Ovary (tissue), 7 donors: ENCODE measurements at regions not wholly inside any gene's neighbourhood (a gene's known extent, or its start where the extent isn't known, plus 50 kb on each side); places are given as distances from the start of the nearest gene placed in this dataset.
"Not testable (repeated sequence)": the region's sequence is repeated elsewhere in the genome, so short reads cannot be mapped to it uniquely, and the experiment has no call there.

Experiments used
- DNase-seq, 5 donors: peaks; one replicate each; pipeline ENCODE4 v3.0.0-alpha.2; 2019 to 2020
- H3K27ac ChIP-seq, 2 donors: fragments of 200-600 bp; one replicate each; pipeline versions ENCODE4 v1.5.1 to v1.8.0; 2019 to 2022
- H3K27me3 ChIP-seq: fragments of 200-600 bp; one replicate; pipeline ENCODE4 v1.8.0; 2022
- H3K36me3 ChIP-seq: fragments of 200-600 bp; sonication (generic); one replicate; pipeline ENCODE4 v1.5.1; 2019
- H3K4me1 ChIP-seq: one replicate; pipeline ENCODE4 v1.8.1; 2013; ENCODE audit warnings: mild to moderate bottlenecking, moderate library complexity; ENCODE audit not compliant: insufficient read depth
- H3K4me3 ChIP-seq: fragments of 200-600 bp; sonication (generic); one replicate; pipeline ENCODE4 v1.5.1; 2017
- H3K9me3 ChIP-seq, 2 donors: fragments of 200-600 bp in 1 of 2; sonication (generic) in 1 of 2; one replicate each; pipeline versions ENCODE4 v1.5.1 to v1.8.1; 2013 to 2019; ENCODE audit warnings: mild to moderate bottlenecking in 1 of 2, moderate library complexity in 1 of 2
- CTCF ChIP-seq, 3 donors: fragments of 450-650 bp in 2 of 3; fragments of 200-600 bp in 1 of 3; IDR thresholded peaks; one replicate each; pipeline versions ENCODE4 v1.5.1 to v1.8.0; 2016 to 2022; ENCODE audit warnings: antibody characterized with exemption in 3 of 3, mild to moderate bottlenecking in 1 of 3
- EP300 ChIP-seq: sonication (generic); formaldehyde crosslinking; IDR thresholded peaks from one replicate; pipeline ENCODE4 v1.6.1; 2017; ENCODE audit warnings: antibody characterized with exemption
- POLR2A ChIP-seq: fragments of 450-650 bp; IDR thresholded peaks from one replicate; pipeline ENCODE4 v1.6.1; 2017; ENCODE audit warnings: antibody characterized with exemption, mild to moderate bottlenecking, moderate library complexity
- WGBS, 3 donors: extraction: QIAGEN DNeasy Blood & Tissue Kit in 1 of 3; methylation state at CpG; one replicate each; pipeline versions ENCODE4 v1.1.5 to v1.1.7; 2013 to 2017; 5-methylcytosine and 5-hydroxymethylcytosine counted together
- intact Hi-C, 4 donors: fragments of 100-400 bp; cut with DNase I; formaldehyde crosslinking; loops; one replicate each; pipeline versions ENCODE4 v1.11.0 to v1.15.1; 2022 to 2023
- donor health status: DM: no; HTN: no; CAD: no; lungs with moderate emphysema.
- donor health status: DM: no; HTN: no; CAD: no.
- donor health status: Bipolar disorder and iron deficiency.
- donor health status: DM: no; HTN: no; CAD: no.
- donor health status: DM: yes; HTN: yes; CAD: no.

- no peak for DNase-seq
- Histone ChIP-seq H3K27ac (no peak overlapping the region), H3K36me3 (no peaks in the 10 kb centered on the region), H3K27me3 (no peaks in the 10 kb centered on the region), H3K4me1 (no peaks in the 10 kb centered on the region), H3K9me3 (no peaks in the 10 kb centered on the region), H3K4me3 (no peak overlapping the region)
- no peak for TF ChIP-seq CTCF (IDR thresholded peaks at IDR 0.05)
- TF ChIP-seq POLR2A, result no peak
- TF ChIP-seq EP300, result no peak
- intact Hi-C loops, result no loop called here
- 96 to 98% (median 97%) methylated on average over 1 of the region's 1 CpG for WGBS, 3 donors
These were observed 1660.1 kb upstream of the B3GALT2 start for GRCh38 chr1:194846488-194846887.

- 73 to 83% (median 76%) methylated on average over 1 of the region's 1 CpG for WGBS, 3 donors
- Histone ChIP-seq H3K4me1 (no peaks in the 10 kb centered on the region), H3K27ac (no peak overlapping the region), H3K4me3 (no peak overlapping the region), H3K36me3 (no peaks in the 10 kb centered on the region), H3K9me3 (no peaks in the 10 kb centered on the region), H3K27me3 (no peaks in the 10 kb centered on the region)
- TF ChIP-seq EP300, result no peak
- TF ChIP-seq POLR2A, result no peak
- no peak for TF ChIP-seq CTCF (IDR thresholded peaks at IDR 0.05)
- no peak for DNase-seq
- intact Hi-C loops, result no loop called here
These were observed 1656.7 kb upstream of the B3GALT2 start for GRCh38 chr1:194843077-194843476.

- TF ChIP-seq EP300 (no peak), POLR2A (no peak), CTCF (IDR thresholded peaks at IDR 0.05) (no peak)
These were observed 1646.7 kb upstream of the B3GALT2 start for GRCh38 chr1:194833111-194833510.

GRCh38 chr1:194831595-194831994, 1645.2 kb upstream of the B3GALT2 start:
- H3K4me1 ChIP-seq, H3K27me3 ChIP-seq, H3K4me3 ChIP-seq, H3K27ac ChIP-seq, DNase-seq, H3K36me3 ChIP-seq, intact Hi-C loops, H3K9me3 ChIP-seq: not testable (repeated sequence)
- 89 to 97% (median 95%) methylated on average over 1 of the region's 1 CpG for whole genome bisulfite sequencing, 3 donors

More at GRCh38 chr1:194833111-194833510, 1646.7 kb upstream of the B3GALT2 start:
- Histone ChIP-seq H3K4me3 (no peak overlapping the region), H3K9me3 (no peaks in the 10 kb centered on the region), H3K36me3 (no peaks in the 10 kb centered on the region), H3K4me1 (no peaks in the 10 kb centered on the region), H3K27me3 (peaks cover 3% of the 10 kb centered on the region), H3K27ac (no peak overlapping the region)
- intact Hi-C loops, result no loop called here
- no peak for DNase-seq
- 73 to 81% (median 78%) methylated on average over 2 of the region's 2 CpGs for WGBS, 3 donors

- TF ChIP-seq EP300 (no peak), POLR2A (no peak), CTCF (IDR thresholded peaks at IDR 0.05) (no peak)
- no peak for DNase-seq
- H3K36me3 ChIP-seq, result no peaks in the 10 kb centered on the region
These were observed 1644.0 kb upstream of the B3GALT2 start for GRCh38 chr1:194830387-194830786.

More at GRCh38 chr1:194830387-194830786, 1644.0 kb upstream of the B3GALT2 start:
- intact Hi-C loops, result no loop called here
- Histone ChIP-seq H3K4me3 (no peak overlapping the region), H3K27ac (no peak overlapping the region), H3K9me3 (no peaks in the 10 kb centered on the region), H3K4me1 (no peaks in the 10 kb centered on the region), H3K27me3 (peaks cover 3% of the 10 kb centered on the region)
